ENCODE measurements at regions not wholly inside any gene's neighbourhood (a gene's known extent, or its start where the extent isn't known, plus 50 kb on each side); places are given as distances from the start of the nearest gene placed in this dataset.

DNA sequence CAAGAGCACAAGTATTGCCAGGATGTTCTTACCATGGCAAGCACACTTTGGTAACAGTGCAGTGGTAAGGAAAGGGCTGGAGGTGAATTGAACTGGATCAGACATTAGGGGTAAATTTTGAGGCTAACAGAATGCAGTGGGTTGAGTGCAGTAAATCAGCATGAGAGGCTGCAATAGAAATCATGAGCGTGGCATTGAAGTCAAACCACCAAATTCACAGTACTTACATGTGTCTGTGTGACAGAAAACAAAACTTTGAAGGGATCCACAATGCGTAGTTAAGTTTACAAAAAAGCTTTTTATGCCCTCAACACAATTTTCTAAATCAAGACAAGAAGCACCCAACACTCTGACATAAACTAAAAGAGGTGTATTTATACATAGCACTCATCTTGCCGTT lies 428.0 kb upstream of the ARHGEF26 start:
- no peak for DNase-seq (ENCODE audit: low read depth)
- TF ChIP-seq, protein P1, sequence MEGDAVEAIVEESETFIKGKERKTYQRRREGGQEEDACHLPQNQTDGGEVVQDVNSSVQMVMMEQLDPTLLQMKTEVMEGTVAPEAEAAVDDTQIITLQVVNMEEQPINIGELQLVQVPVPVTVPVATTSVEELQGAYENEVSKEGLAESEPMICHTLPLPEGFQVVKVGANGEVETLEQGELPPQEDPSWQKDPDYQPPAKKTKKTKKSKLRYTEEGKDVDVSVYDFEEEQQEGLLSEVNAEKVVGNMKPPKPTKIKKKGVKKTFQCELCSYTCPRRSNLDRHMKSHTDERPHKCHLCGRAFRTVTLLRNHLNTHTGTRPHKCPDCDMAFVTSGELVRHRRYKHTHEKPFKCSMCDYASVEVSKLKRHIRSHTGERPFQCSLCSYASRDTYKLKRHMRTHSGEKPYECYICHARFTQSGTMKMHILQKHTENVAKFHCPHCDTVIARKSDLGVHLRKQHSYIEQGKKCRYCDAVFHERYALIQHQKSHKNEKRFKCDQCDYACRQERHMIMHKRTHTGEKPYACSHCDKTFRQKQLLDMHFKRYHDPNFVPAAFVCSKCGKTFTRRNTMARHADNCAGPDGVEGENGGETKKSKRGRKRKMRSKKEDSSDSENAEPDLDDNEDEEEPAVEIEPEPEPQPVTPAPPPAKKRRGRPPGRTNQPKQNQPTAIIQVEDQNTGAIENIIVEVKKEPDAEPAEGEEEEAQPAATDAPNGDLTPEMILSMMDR (IDR thresholded peaks at IDR 0.05; ENCODE audit: low read depth, low read length, missing control alignments), result no peak
- H3K4me3 ChIP-seq (ENCODE audit: low read depth, low read length), result no peak overlapping the region
- in situ Hi-C loops (cut with HindIII; ENCODE audit: low sequenced_read_pairs), result no loop called here

DNA sequence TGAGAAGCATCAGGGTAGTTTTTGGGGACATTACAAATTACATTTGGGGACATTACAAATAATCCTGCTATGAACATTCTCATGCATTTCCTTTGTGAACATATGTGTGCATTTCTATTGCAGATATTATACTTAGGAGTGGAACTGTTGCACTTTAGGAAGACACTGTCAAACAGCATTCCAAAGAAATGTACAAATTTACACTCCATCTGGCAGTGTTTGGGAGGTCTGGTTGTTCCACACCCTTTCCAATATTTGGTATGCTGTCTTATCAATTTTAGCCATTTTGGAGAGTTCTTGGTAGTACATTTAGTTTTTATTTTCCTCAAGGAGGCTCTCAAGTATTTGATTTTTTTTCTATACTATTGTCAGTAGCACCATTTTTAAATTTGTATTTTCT lies 419.1 kb upstream of the ARHGEF26 start:
- TF ChIP-seq, protein P1 (IDR thresholded peaks at IDR 0.05; ENCODE audit: low read depth, low read length, missing control alignments), result no peak
- DNase-seq (ENCODE audit: low read depth), result no peak
- no peak overlapping the region for H3K4me3 ChIP-seq (ENCODE audit: low read depth, low read length)
- in situ Hi-C loops (cut with HindIII; ENCODE audit: low sequenced_read_pairs), result no loop called here

DNA sequence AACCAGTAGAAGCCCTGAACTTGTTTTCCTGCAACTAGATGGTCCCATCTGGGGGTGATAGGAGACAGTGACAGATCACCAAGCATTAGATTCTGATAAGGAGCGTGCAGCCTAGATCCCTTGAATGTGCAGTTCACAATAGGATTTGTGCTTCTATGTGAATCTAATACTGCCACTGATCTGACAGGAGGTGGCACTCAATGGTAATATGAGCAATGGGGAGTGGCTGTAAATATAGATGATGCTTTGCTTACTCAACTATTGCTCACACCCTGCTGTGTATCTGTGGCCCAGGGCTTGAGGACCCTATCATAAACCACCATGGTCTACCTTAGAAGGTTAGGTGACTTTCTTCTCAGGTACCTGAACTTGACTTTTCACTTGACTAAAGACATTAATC lies 417.1 kb upstream of the ARHGEF26 start:
- no peak overlapping the region for H3K4me3 ChIP-seq (ENCODE audit: low read depth, low read length)
- no peak for DNase-seq (ENCODE audit: low read depth)
- in situ Hi-C loops (cut with HindIII; ENCODE audit: low sequenced_read_pairs), result no loop called here
- TF ChIP-seq, protein P1 (IDR thresholded peaks at IDR 0.05; ENCODE audit: low read depth, low read length, missing control alignments), result no peak

DNA sequence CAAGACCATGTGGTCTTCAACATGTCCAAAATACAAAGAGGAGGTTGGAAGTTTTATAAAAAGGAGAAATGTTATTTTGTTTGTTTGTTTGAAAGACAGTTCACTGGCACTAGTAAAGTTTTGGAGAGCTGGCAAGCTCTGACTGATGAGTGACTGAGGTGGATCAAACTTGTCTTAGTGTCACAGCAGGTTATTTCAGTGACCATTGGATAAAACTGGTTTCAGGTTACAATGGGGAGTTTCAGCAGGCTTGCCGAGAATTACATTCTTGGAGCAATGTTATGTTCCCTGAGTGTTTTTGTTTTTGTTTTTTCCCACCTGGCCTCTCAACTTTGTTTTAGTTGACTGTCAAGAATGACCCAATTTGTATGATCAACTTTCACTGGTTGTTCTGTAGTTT lies 414.5 kb upstream of the ARHGEF26 start:
- TF ChIP-seq, protein P1 (IDR thresholded peaks at IDR 0.05; ENCODE audit: low read depth, low read length, missing control alignments), result no peak
- in situ Hi-C loops (cut with HindIII; ENCODE audit: low sequenced_read_pairs), result no loop called here
- DNase-seq (ENCODE audit: low read depth), result no peak
- no peak overlapping the region for H3K4me3 ChIP-seq (ENCODE audit: low read depth, low read length)

DNA sequence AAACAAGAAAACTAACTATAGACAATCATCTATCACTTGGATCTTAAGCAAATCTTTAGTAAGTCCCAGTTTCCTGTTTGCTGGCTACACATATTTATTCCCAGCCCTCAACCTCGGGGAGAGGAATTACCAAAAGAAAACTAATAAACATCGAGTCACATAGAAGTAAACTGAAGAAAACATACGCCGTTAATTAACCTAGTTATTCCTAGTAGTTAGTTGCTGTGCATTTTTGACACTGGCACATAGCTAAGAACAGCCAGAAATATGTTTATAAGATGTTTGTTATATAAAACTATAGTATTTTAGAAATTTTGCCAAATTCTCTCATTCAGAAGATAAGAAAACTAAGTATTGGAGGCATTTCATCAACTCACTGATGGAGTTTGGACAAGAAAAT lies 407.2 kb upstream of the ARHGEF26 start:
- in situ Hi-C loops (cut with HindIII; ENCODE audit: low sequenced_read_pairs), result no loop called here

DNA sequence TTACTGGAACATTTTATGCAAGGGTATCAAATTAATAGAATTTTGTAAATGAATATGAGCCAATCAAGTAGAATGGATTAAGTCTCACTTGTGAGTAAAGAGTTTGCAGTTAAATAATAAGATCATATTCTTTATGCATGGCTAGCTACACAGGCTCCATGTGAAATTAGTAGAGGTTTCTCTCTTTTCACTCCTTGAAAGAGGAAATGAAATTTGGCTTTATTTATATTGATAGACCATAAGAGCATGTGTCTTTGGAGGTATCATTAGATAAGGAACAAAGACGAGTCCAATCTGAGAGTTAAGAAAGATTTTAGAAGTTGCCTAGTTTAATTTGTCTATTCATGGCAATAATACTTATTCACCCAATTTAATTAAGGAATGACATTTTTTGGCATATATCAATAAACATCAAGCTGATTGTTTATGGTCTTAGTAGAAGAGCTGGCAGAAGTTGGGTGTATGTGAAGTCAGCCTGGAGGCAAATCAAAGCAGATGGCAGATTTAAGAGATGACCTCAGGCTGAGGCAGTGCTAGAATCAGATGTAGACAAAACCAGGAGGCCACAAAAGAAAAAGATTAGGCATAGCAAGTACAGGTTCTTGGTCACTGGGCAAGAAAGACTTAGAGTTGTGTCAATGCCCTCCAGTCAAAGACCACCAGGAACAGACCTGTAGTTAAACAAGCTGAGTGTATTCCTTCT lies 406.5 kb upstream of the ARHGEF26 start:
- TF ChIP-seq, protein P1 (IDR thresholded peaks at IDR 0.05; ENCODE audit: low read depth, low read length, missing control alignments), result no peak
- in situ Hi-C loops (cut with HindIII; ENCODE audit: low sequenced_read_pairs), result no loop called here
- no peak for DNase-seq (ENCODE audit: low read depth)
- H3K4me3 ChIP-seq (ENCODE audit: low read depth, low read length), result no peak overlapping the region

More for the DNA sequence above, 407.2 kb upstream of the ARHGEF26 start:
- no peak for DNase-seq (ENCODE audit: low read depth)
- TF ChIP-seq, protein P1 (IDR thresholded peaks at IDR 0.05; ENCODE audit: low read depth, low read length, missing control alignments), result no peak
- H3K4me3 ChIP-seq (ENCODE audit: low read depth, low read length), result no peak overlapping the region

Data from astrocyte of the cerebellum (primary cell).